ENCODE measurements at regions not wholly inside any gene's neighbourhood (a gene's known extent, or its start where the extent isn't known, plus 50 kb on each side); places are given as distances from the start of the nearest gene placed in this dataset.
"Not testable (repeated sequence)": the region's sequence is repeated elsewhere in the genome, so short reads cannot be mapped to it uniquely, and the experiment has no call there.

DNA sequence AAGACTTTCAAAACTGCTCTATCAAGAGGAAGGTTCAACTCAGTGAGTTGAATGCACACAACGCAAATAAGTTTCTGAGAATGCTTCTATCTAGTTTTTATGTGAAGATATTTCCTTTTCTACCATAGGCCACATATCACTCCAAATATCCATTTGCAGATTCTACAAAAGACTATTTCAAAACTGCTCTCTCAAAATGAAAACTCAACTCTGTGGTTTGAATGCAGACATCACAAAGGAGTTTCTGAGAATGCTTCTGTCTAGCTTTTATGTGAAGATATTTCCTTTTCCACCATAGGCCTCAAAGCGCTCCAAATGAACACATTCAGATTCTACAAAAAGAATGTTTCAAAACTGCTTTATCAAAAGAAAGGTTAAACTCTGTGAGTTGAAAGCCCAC lies 1093.1 kb upstream of the DEFB115 start:
- H3K27me3 Mint-ChIP-seq; H3K9me3 ChIP-seq (ENCODE audit: low read length); POLR2A ChIA-PET; H3K36me3 ChIP-seq (ENCODE audit: insufficient read depth, low read length); H3K36me3 Mint-ChIP-seq; H3K27ac ChIP-seq (ENCODE audit: low read depth, low read length); H3K9me3 Mint-ChIP-seq; H3K27me3 ChIP-seq (ENCODE audit: insufficient read depth, low read length, poor library complexity, severe bottlenecking); H3K4me3 ChIP-seq (ENCODE audit: low read length); H3K27ac Mint-ChIP-seq; H3K4me3 Mint-ChIP-seq; CTCF ChIA-PET; H3K4me1 ChIP-seq (ENCODE audit: insufficient read depth, low read length); H3K4me1 Mint-ChIP-seq: not testable (repeated sequence)
- peak in 1 of 5 donors; percentile 31 for DNase-seq

- ChIA-PET CTCF (no interaction called here), POLR2A (no interaction called here)
- no peak overlapping the region for H3K27ac ChIP-seq (ENCODE audit: low read depth, low read length)
- peak overlapping the region in 1 of 8 donors; percentile 24 for H3K27ac Mint-ChIP-seq
- H3K9me3 Mint-ChIP-seq, result peaks cover 0 to 7% (median 0%) of the 10 kb centered on the region in 5 donors
- no peaks in the 10 kb centered on the region for H3K9me3 ChIP-seq (ENCODE audit: low read length)
- no peaks in the 10 kb centered on the region for H3K27me3 ChIP-seq (ENCODE audit: insufficient read depth, low read length, poor library complexity, severe bottlenecking)
- H3K4me3 ChIP-seq (ENCODE audit: low read length), result no peak overlapping the region
- H3K4me1 ChIP-seq (ENCODE audit: insufficient read depth, low read length), result peaks cover 10% of the 10 kb centered on the region
- H3K36me3 ChIP-seq (ENCODE audit: insufficient read depth, low read length), result no peaks in the 10 kb centered on the region
- peaks cover 0 to 3% (median 0%) of the 10 kb centered on the region in 3 donors for H3K36me3 Mint-ChIP-seq
- peak overlapping the region in 2 of 7 donors; percentile 9 to 65 for H3K4me3 Mint-ChIP-seq
- DNase-seq, result no peak
- no peaks in the 10 kb centered on the region for H3K27me3 Mint-ChIP-seq
- no peaks in the 10 kb centered on the region for H3K4me1 Mint-ChIP-seq
These were observed 1089.9 kb upstream of the DEFB115 start for GRCh38 chr20:30167540-30167939.

DNA sequence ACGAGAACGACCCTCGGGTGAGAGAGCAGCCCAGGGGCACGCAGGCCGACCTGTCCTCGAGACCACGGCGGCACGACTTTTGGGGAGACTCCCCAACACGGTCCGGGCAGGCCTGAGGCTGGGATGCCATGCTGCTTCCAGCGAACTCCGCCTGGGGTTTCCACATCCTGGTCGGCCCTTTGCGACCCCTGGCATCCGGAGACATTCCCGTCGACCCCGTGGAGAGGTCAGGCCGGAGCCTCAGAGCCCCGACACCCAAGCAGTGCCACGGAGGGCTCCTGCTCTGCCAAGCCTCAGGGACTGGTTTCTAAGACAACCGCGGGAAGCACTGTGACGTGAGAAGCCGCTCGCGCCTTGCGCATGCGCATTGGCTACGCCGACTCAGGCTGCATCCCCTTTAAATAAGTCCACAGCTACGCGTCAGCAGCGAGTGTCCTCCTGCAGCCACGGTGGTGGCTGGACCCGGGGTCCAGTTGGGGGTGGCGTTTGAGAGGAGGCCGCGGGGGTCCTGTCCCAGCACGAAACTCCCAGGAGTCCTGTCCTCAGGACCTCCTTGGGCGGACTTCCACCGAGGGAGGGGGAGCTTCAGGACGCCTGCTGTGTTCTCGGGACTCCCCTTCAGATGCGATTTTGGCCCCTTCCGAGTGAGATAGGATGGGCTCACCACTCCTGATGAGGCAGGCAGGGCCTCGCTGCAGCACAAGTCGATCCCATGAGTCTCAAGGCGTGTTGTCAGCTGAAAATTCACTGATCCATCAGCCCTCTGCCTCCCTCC lies 1089.3 kb upstream of the DEFB115 start:
- H3K27ac Mint-ChIP-seq, result no peak overlapping the region
- H3K27me3 Mint-ChIP-seq, result peaks cover 0 to 1% of the 10 kb centered on the region in 2 donors
- H3K4me1 ChIP-seq (ENCODE audit: insufficient read depth, low read length), result peaks cover 9% of the 10 kb centered on the region
- no peaks in the 10 kb centered on the region for H3K27me3 ChIP-seq (ENCODE audit: insufficient read depth, low read length, poor library complexity, severe bottlenecking)
- ChIA-PET POLR2A (no interaction called here), CTCF (no interaction called here)
- DNase-seq, result peak in 2 of 5 donors; percentile 46 to 75
- peaks cover 0 to 8% (median under 1%) of the 10 kb centered on the region in 5 donors for H3K9me3 Mint-ChIP-seq
- no peaks in the 10 kb centered on the region for H3K36me3 ChIP-seq (ENCODE audit: insufficient read depth, low read length)
- no peak overlapping the region for H3K27ac ChIP-seq (ENCODE audit: low read depth, low read length)
- H3K9me3 ChIP-seq (ENCODE audit: low read length), result no peaks in the 10 kb centered on the region
- H3K4me1 Mint-ChIP-seq, result no peaks in the 10 kb centered on the region
- H3K4me3 Mint-ChIP-seq, result peak overlapping the region in 1 of 7 donors; percentile 65
- H3K4me3 ChIP-seq (ENCODE audit: low read length), result no peak overlapping the region
- peaks cover 0 to 3% (median 0%) of the 10 kb centered on the region in 3 donors for H3K36me3 Mint-ChIP-seq

GRCh38 chr20:30168800-30169138 lies 1088.7 kb upstream of the DEFB115 start:
- Mint-ChIP-seq H3K27ac (no peak overlapping the region), H3K36me3 (peaks cover 0 to 3% (median 0%) of the 10 kb centered on the region in 3 donors), H3K9me3 (peaks cover 0 to 9% (median 2%) of the 10 kb centered on the region in 5 donors), H3K4me1 (no peaks in the 10 kb centered on the region), H3K4me3 (peak overlapping the region in 1 of 7 donors; percentile 65), H3K27me3 (peaks cover 0 to 1% of the 10 kb centered on the region in 2 donors)
- Histone ChIP-seq H3K4me3 (ENCODE audit: low read length) (no peak overlapping the region), H3K4me1 (ENCODE audit: insufficient read depth, low read length) (peaks cover 3% of the 10 kb centered on the region), H3K9me3 (ENCODE audit: low read length) (no peaks in the 10 kb centered on the region), H3K36me3 (ENCODE audit: insufficient read depth, low read length) (no peaks in the 10 kb centered on the region), H3K27me3 (ENCODE audit: insufficient read depth, low read length, poor library complexity, severe bottlenecking) (no peaks in the 10 kb centered on the region), H3K27ac (ENCODE audit: low read depth, low read length) (no peak overlapping the region)
- ChIA-PET CTCF (no interaction called here), POLR2A (no interaction called here)
- DNase-seq, result peak in 1 of 5 donors; percentile 28

- ChIA-PET POLR2A (no interaction called here), CTCF (no interaction called here)
- Histone ChIP-seq H3K4me3 (ENCODE audit: low read length) (no peak overlapping the region), H3K9me3 (ENCODE audit: low read length) (no peaks in the 10 kb centered on the region), H3K27me3 (ENCODE audit: insufficient read depth, low read length, poor library complexity, severe bottlenecking) (no peaks in the 10 kb centered on the region), H3K4me1 (ENCODE audit: insufficient read depth, low read length) (no peaks in the 10 kb centered on the region), H3K36me3 (ENCODE audit: insufficient read depth, low read length) (no peaks in the 10 kb centered on the region), H3K27ac (ENCODE audit: low read depth, low read length) (no peak overlapping the region)
- Mint-ChIP-seq H3K4me3 (no peak overlapping the region), H3K27me3 (peaks cover 1 to 9% of the 10 kb centered on the region in 2 donors), H3K9me3 (peaks cover 0 to 7% (median 4%) of the 10 kb centered on the region in 5 donors), H3K4me1 (no peaks in the 10 kb centered on the region), H3K27ac (no peak overlapping the region), H3K36me3 (no peaks in the 10 kb centered on the region)
- DNase-seq, result no peak
These were observed 1081.8 kb upstream of the DEFB115 start for GRCh38 chr20:30175681-30176080.

- H3K36me3 Mint-ChIP-seq; POLR2A ChIA-PET; CTCF ChIA-PET; H3K4me1 Mint-ChIP-seq; H3K27ac Mint-ChIP-seq; H3K27ac ChIP-seq (ENCODE audit: low read depth, low read length); H3K4me3 ChIP-seq (ENCODE audit: low read length); H3K9me3 ChIP-seq (ENCODE audit: low read length); H3K36me3 ChIP-seq (ENCODE audit: insufficient read depth, low read length); DNase-seq; H3K27me3 ChIP-seq (ENCODE audit: insufficient read depth, low read length, poor library complexity, severe bottlenecking); H3K4me3 Mint-ChIP-seq; H3K4me1 ChIP-seq (ENCODE audit: insufficient read depth, low read length): not testable (repeated sequence)
- Mint-ChIP-seq H3K27me3 (peaks cover 0 to 15% of the 10 kb centered on the region in 2 donors), H3K9me3 (peaks cover 0 to 18% (median 10%) of the 10 kb centered on the region in 5 donors)
These were observed 1074.3 kb upstream of the DEFB115 start for GRCh38 chr20:30183124-30183523.

GRCh38 chr20:30191785-30192184 lies 1065.7 kb upstream of the DEFB115 start:
- POLR2A ChIA-PET, result not testable (repeated sequence)

DNA sequence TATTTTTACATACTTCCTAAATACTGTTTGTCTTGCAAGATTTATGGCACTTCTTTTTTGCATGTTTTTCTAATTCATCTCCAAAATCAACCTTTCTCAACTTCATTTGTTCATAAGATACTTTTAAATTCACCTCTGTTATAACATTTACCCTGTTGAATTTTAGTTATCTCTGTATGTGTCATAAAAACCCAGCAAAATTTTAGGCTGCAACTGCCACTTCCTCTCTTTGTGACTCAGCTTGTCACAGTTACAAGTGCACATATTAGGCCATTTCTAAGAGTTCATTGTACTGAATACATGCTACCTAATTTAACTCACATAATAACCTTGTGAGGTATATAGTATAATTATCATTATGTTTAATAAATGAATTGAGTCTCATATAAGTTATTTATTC lies 1023.0 kb upstream of the DEFB115 start:
- H3K9me3 Mint-ChIP-seq; H3K4me1 ChIP-seq (ENCODE audit: insufficient read depth, low read length); H3K27me3 ChIP-seq (ENCODE audit: insufficient read depth, low read length, poor library complexity, severe bottlenecking); H3K4me1 Mint-ChIP-seq; DNase-seq; H3K27ac ChIP-seq (ENCODE audit: low read depth, low read length); H3K4me3 Mint-ChIP-seq; H3K4me3 ChIP-seq (ENCODE audit: low read length); H3K9me3 ChIP-seq (ENCODE audit: low read length); H3K36me3 Mint-ChIP-seq; H3K36me3 ChIP-seq (ENCODE audit: insufficient read depth, low read length); CTCF ChIA-PET; H3K27ac Mint-ChIP-seq; POLR2A ChIA-PET: not testable (repeated sequence)
- peaks cover 0 to 18% of the 10 kb centered on the region in 2 donors for H3K27me3 Mint-ChIP-seq

More at GRCh38 chr20:30191785-30192184, 1065.7 kb upstream of the DEFB115 start:
- H3K9me3 ChIP-seq (ENCODE audit: low read length); H3K27me3 ChIP-seq (ENCODE audit: insufficient read depth, low read length, poor library complexity, severe bottlenecking); H3K9me3 Mint-ChIP-seq; DNase-seq; H3K4me1 ChIP-seq (ENCODE audit: insufficient read depth, low read length); H3K27ac ChIP-seq (ENCODE audit: low read depth, low read length); H3K36me3 ChIP-seq (ENCODE audit: insufficient read depth, low read length); CTCF ChIA-PET; H3K4me1 Mint-ChIP-seq; H3K4me3 Mint-ChIP-seq; H3K36me3 Mint-ChIP-seq; H3K27me3 Mint-ChIP-seq; H3K27ac Mint-ChIP-seq; H3K4me3 ChIP-seq (ENCODE audit: low read length): not testable (repeated sequence)

Measured in CD8-positive, alpha-beta memory T cell (primary cell).